NB4 (cell line): ENCODE measurements at regions not wholly inside any gene's neighbourhood (a gene's known extent, or its start where the extent isn't known, plus 50 kb on each side); places are given as distances from the start of the nearest gene placed in this dataset.

Source experiments
- CTCF ChIP-seq: IDR thresholded peaks from one replicate; pipeline ENCODE4 v1.5.1; 2012; ENCODE audit warnings: low read depth, low read length
- MAX ChIP-seq: IDR thresholded peaks from 2 replicates; pipeline ENCODE4 v1.6.1; 2011; ENCODE audit warnings: low read depth, low read length
- POLR2A ChIP-seq: IDR thresholded peaks from 2 replicates; pipeline ENCODE4 v1.6.1; 2011; ENCODE audit warnings: mild to moderate bottlenecking; ENCODE audit not compliant: insufficient read length; ENCODE audit errors: extremely low read depth

- TF ChIP-seq CTCF (no peak), POLR2A (no peak), MAX (no peak)
These were observed 79.8 kb upstream of the LRPPRC start for GRCh38 chr2:44075541-44075940.
